ENCODE measurements at regions not wholly inside any gene's neighbourhood (a gene's known extent, or its start where the extent isn't known, plus 50 kb on each side); places are given as distances from the start of the nearest gene placed in this dataset.

- TF ChIP-seq, protein P1, sequence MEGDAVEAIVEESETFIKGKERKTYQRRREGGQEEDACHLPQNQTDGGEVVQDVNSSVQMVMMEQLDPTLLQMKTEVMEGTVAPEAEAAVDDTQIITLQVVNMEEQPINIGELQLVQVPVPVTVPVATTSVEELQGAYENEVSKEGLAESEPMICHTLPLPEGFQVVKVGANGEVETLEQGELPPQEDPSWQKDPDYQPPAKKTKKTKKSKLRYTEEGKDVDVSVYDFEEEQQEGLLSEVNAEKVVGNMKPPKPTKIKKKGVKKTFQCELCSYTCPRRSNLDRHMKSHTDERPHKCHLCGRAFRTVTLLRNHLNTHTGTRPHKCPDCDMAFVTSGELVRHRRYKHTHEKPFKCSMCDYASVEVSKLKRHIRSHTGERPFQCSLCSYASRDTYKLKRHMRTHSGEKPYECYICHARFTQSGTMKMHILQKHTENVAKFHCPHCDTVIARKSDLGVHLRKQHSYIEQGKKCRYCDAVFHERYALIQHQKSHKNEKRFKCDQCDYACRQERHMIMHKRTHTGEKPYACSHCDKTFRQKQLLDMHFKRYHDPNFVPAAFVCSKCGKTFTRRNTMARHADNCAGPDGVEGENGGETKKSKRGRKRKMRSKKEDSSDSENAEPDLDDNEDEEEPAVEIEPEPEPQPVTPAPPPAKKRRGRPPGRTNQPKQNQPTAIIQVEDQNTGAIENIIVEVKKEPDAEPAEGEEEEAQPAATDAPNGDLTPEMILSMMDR (IDR thresholded peaks at IDR 0.05; ENCODE audit: control insufficient read depth, insufficient read depth, low read depth, low read length, missing control alignments), result peak; percentile 92
- no peak overlapping the region for H3K4me3 ChIP-seq (ENCODE audit: control insufficient read depth, low read depth, low read length)
- DNase-seq (ENCODE audit: low read depth), result peak; percentile 33
These were observed 61.4 kb upstream of the GPR158 start for GRCh38 chr10:25113191-25114035.

- no peak for DNase-seq (ENCODE audit: low read depth)
- H3K4me3 ChIP-seq (ENCODE audit: control insufficient read depth, low read depth, low read length), result no peak overlapping the region
- TF ChIP-seq, protein P1 (IDR thresholded peaks at IDR 0.05; ENCODE audit: control insufficient read depth, insufficient read depth, low read depth, low read length, missing control alignments), result no peak
These were observed 60.8 kb upstream of the GPR158 start for GRCh38 chr10:25114036-25114411.

GRCh38 chr10:25117757-25118156, 57.0 kb upstream of the GPR158 start:
- no peak overlapping the region for H3K4me3 ChIP-seq (ENCODE audit: control insufficient read depth, low read depth, low read length)
- DNase-seq (ENCODE audit: low read depth), result no peak
- TF ChIP-seq, protein P1 (IDR thresholded peaks at IDR 0.05; ENCODE audit: control insufficient read depth, insufficient read depth, low read depth, low read length, missing control alignments), result no peak

GRCh38 chr10:25120188-25120587, 54.6 kb upstream of the GPR158 start:
- no peak for DNase-seq (ENCODE audit: low read depth)
- no peak overlapping the region for H3K4me3 ChIP-seq (ENCODE audit: control insufficient read depth, low read depth, low read length)
- TF ChIP-seq, protein P1 (IDR thresholded peaks at IDR 0.05; ENCODE audit: control insufficient read depth, insufficient read depth, low read depth, low read length, missing control alignments), result no peak
